C4-2B (cell line): ENCODE measurements at regions not wholly inside any gene's neighbourhood (a gene's known extent, or its start where the extent isn't known, plus 50 kb on each side); places are given as distances from the start of the nearest gene placed in this dataset.

Experiments
- H3K27ac ChIP-seq: fragments of 450-650 bp; 2 replicates; pipeline ENCODE4 v1.5.1; 2017
- CTCF ChIP-seq: fragments of 450-650 bp; conservative IDR thresholded peaks from 2 replicates; pipeline ENCODE4 v1.5.1; 2017; ENCODE audit warnings: mild to moderate bottlenecking
- ZFX ChIP-seq: fragments of 450-650 bp; IDR thresholded peaks from 2 replicates; pipeline ENCODE4 v1.6.1; 2017

- no peak overlapping the region for H3K27ac ChIP-seq
- TF ChIP-seq ZFX (no peak), CTCF (no peak)
These were observed 129.4 kb upstream of the PITX1 start for GRCh38 chr5:135163391-135163790.

GRCh38 chr5:135162661-135163265 is 128.7 kb upstream of the PITX1 start:
- no peak for TF ChIP-seq ZFX
- no peak for TF ChIP-seq CTCF
- H3K27ac ChIP-seq: no peak overlapping the region

- no peak overlapping the region for H3K27ac ChIP-seq
- TF ChIP-seq CTCF (no peak), ZFX (no peak)
These were observed 127.2 kb upstream of the PITX1 start for GRCh38 chr5:135161221-135161620.

GRCh38 chr5:135160036-135160675 is 126.1 kb upstream of the PITX1 start:
- no peak overlapping the region for H3K27ac ChIP-seq
- TF ChIP-seq CTCF (no peak), ZFX (no peak)

GRCh38 chr5:135159626-135160025 is 125.6 kb upstream of the PITX1 start:
- H3K27ac ChIP-seq: no peak overlapping the region
- TF ChIP-seq CTCF: no peak
- no peak for TF ChIP-seq ZFX

GRCh38 chr5:135158982-135159381 is 125.0 kb upstream of the PITX1 start:
- TF ChIP-seq ZFX: no peak
- no peak overlapping the region for H3K27ac ChIP-seq

- no peak overlapping the region for H3K27ac ChIP-seq
- no peak for TF ChIP-seq CTCF
- no peak for TF ChIP-seq ZFX
These were observed 124.3 kb upstream of the PITX1 start for GRCh38 chr5:135158314-135158697.
